Activated naive CD4-positive, alpha-beta T cell treated with anti-CD3 and anti-CD28 coated beads, Interleukin-2, amount 50 U/mL, for 24 hours (primary cell): ENCODE measurements at regions not wholly inside any gene's neighbourhood (a gene's known extent, or its start where the extent isn't known, plus 50 kb on each side); places are given as distances from the start of the nearest gene placed in this dataset.

ENCODE experiments used
- H3K27ac Mint-ChIP-seq: one replicate; pipeline ENCODE4 v1.8.0; 2021; ENCODE audit warnings: mild to moderate bottlenecking, mixed read lengths
- H3K27me3 Mint-ChIP-seq: one replicate; pipeline ENCODE4 v1.8.0; 2021; ENCODE audit warnings: mixed read lengths
- H3K36me3 Mint-ChIP-seq: one replicate; pipeline ENCODE4 v1.8.0; 2021; ENCODE audit warnings: mixed read lengths
- H3K4me1 Mint-ChIP-seq: one replicate; pipeline ENCODE4 v1.8.0; 2021; ENCODE audit warnings: mixed read lengths
- H3K4me3 Mint-ChIP-seq: one replicate; pipeline ENCODE4 v1.8.0; 2021; ENCODE audit warnings: mild to moderate bottlenecking, mixed read lengths
- H3K9me3 Mint-ChIP-seq: one replicate; pipeline ENCODE4 v1.8.0; 2021; ENCODE audit warnings: mixed read lengths

DNA sequence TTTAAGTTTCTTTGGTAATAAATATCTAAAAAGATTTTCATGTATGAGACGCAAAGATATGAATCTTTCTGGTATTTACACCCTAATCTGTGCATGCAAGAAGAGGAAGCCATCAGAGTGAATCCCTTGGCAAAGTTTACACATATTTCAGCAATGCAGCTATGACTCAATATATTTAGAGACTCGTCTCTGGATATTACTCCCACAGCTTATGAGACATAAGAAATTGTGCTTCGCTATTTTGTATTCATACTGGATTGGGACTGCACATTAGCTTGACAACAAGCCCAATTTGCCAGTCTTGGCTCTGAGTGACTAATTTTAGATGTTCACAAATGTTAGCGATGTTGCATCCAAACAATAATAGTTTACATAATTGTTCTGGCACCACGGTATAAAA lies 532.0 kb downstream of the CDH11 start:
- H3K27ac Mint-ChIP-seq = no peak overlapping the region
- no peaks in the 10 kb centered on the region for H3K27me3 Mint-ChIP-seq
- no peaks in the 10 kb centered on the region for H3K36me3 Mint-ChIP-seq
- no peak overlapping the region for H3K4me3 Mint-ChIP-seq
- no peaks in the 10 kb centered on the region for H3K4me1 Mint-ChIP-seq
- H3K9me3 Mint-ChIP-seq = peaks cover 9% of the 10 kb centered on the region

DNA sequence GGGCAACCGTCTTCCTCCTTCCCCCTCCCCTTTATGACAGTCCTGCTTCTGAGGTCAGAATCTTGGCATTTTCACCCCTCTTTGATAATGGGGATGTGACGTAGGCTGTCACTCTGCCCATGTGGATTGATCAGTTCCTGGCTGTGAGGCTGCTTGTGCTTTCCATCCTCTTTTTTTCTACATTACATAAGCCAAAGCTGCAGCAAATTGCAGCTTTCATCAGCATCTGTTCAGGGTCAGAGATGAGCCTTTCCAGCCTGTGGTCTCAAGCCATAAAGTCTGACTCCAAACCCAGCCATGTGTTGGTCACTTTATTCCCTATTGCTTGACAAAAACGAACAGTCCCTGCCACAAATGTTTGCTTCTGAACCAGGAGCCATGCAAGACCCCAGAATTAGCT lies 535.1 kb downstream of the CDH11 start:
- Mint-ChIP-seq H3K4me1 (no peaks in the 10 kb centered on the region), H3K9me3 (peaks cover 9% of the 10 kb centered on the region), H3K27ac (no peak overlapping the region), H3K4me3 (no peak overlapping the region), H3K27me3 (no peaks in the 10 kb centered on the region), H3K36me3 (no peaks in the 10 kb centered on the region)

DNA sequence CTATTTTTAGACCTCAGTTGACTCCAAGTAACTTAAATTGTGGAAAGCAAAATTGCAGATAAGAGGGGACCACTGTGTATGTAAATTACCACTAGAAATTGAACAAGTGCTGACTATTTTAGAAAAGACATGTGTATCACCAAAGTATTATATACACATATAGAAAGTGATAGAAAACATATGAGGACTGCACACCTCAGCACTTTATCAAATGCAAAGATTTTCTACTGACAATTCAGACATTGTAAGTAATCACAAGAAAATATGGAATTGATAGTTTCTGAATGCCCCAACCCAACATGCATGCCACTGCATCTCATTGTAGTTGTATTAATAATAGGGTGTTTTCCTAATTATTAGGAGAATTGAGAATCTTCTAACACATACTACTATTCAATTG lies 536.5 kb downstream of the CDH11 start:
- Mint-ChIP-seq H3K4me3 (no peak overlapping the region), H3K9me3 (peaks cover 13% of the 10 kb centered on the region), H3K27ac (no peak overlapping the region), H3K36me3 (no peaks in the 10 kb centered on the region), H3K4me1 (no peaks in the 10 kb centered on the region), H3K27me3 (no peaks in the 10 kb centered on the region)

DNA sequence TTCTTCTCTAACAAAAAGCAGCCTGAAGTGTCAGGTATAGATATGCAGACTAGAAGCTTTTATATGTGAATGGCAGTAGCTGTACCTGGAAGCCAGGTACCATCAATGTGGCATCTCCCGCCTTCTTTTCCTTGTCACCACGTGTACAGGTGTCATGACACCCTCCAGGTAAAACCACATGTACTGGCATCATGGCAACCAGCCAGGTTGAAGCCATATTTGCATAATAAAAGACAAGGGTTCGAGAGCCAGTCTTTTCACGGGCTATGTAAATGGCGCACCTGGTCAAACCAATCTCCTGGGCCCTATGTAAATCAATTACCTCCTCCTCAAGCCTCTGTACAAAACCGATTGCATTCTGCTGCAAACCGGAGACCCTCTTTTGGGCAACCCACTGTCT lies 541.3 kb downstream of the CDH11 start:
- Mint-ChIP-seq H3K9me3 (peaks cover 5% of the 10 kb centered on the region), H3K27ac (no peak overlapping the region), H3K4me3 (no peak overlapping the region), H3K27me3 (no peaks in the 10 kb centered on the region), H3K36me3 (no peaks in the 10 kb centered on the region), H3K4me1 (no peaks in the 10 kb centered on the region)

GRCh38 chr16:64579712-64580111 lies 542.2 kb downstream of the CDH11 start:
- Mint-ChIP-seq H3K4me1 (no peaks in the 10 kb centered on the region), H3K9me3 (peaks cover 5% of the 10 kb centered on the region), H3K27me3 (no peaks in the 10 kb centered on the region)

GRCh38 chr16:64545768-64546167 lies 576.1 kb downstream of the CDH11 start:
- peaks cover 15% of the 10 kb centered on the region for H3K9me3 Mint-ChIP-seq
- H3K27me3 Mint-ChIP-seq = no peaks in the 10 kb centered on the region
- no peak overlapping the region for H3K27ac Mint-ChIP-seq
- no peaks in the 10 kb centered on the region for H3K36me3 Mint-ChIP-seq
- H3K4me3 Mint-ChIP-seq = no peak overlapping the region
- H3K4me1 Mint-ChIP-seq = no peaks in the 10 kb centered on the region

More at GRCh38 chr16:64579712-64580111, 542.2 kb downstream of the CDH11 start:
- Mint-ChIP-seq H3K4me3 (no peak overlapping the region), H3K27ac (no peak overlapping the region), H3K36me3 (no peaks in the 10 kb centered on the region)

GRCh38 chr16:64544859-64545258 lies 577.0 kb downstream of the CDH11 start:
- no peaks in the 10 kb centered on the region for H3K27me3 Mint-ChIP-seq

DNA sequence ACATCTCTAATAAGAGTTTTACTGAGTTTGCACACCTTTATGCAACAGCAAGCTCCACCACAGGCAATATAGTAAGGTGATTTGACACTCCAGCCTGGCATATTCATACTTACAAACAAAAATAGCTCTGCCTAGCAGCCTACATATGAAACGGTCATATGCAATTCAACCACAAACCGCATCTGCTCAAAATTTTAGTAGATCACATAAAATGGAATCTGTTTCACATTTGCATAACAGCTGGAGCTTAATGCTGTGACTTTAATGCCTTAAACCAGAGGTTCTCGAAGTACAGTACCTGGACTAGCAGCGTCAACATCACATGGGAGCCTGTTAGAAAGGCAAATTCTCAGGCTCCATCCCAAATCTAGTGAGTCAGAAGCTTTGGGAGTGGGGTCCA lies 578.4 kb downstream of the CDH11 start:
- Mint-ChIP-seq H3K27ac (no peak overlapping the region), H3K4me1 (no peaks in the 10 kb centered on the region), H3K9me3 (peaks cover 16% of the 10 kb centered on the region), H3K36me3 (no peaks in the 10 kb centered on the region), H3K4me3 (no peak overlapping the region), H3K27me3 (no peaks in the 10 kb centered on the region)

More at GRCh38 chr16:64544859-64545258, 577.0 kb downstream of the CDH11 start:
- no peak overlapping the region for H3K27ac Mint-ChIP-seq
- H3K4me1 Mint-ChIP-seq = no peaks in the 10 kb centered on the region
- no peaks in the 10 kb centered on the region for H3K36me3 Mint-ChIP-seq
- peaks cover 15% of the 10 kb centered on the region for H3K9me3 Mint-ChIP-seq
- H3K4me3 Mint-ChIP-seq = no peak overlapping the region

- Mint-ChIP-seq H3K4me3 (no peak overlapping the region), H3K27ac (no peak overlapping the region), H3K36me3 (no peaks in the 10 kb centered on the region), H3K27me3 (no peaks in the 10 kb centered on the region), H3K4me1 (no peaks in the 10 kb centered on the region), H3K9me3 (peaks cover 16% of the 10 kb centered on the region)
Observed at GRCh38 chr16:64543031-64543430, 578.8 kb downstream of the CDH11 start.

DNA sequence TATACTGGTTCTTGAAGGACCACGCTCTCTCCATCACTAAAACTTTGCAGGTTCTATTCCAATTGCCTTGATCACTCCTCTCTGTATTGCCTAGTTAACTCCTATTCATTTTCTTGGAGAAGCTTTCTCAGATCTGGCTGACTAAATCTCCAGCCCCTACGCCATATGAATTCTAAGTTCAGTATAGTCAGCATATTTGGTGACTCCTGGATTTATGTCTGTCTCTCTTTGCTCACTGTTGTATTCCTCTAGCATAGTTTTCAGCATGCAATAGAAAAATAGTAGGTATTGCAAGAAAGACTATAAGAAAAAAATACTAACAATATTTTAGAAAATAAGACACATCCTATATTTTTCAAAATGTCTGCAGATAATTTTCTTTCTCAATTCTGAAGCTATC lies 579.7 kb downstream of the CDH11 start:
- no peaks in the 10 kb centered on the region for H3K4me1 Mint-ChIP-seq
- no peak overlapping the region for H3K27ac Mint-ChIP-seq
- H3K9me3 Mint-ChIP-seq = peaks cover 7% of the 10 kb centered on the region
- no peaks in the 10 kb centered on the region for H3K36me3 Mint-ChIP-seq
- no peak overlapping the region for H3K4me3 Mint-ChIP-seq
- H3K27me3 Mint-ChIP-seq = no peaks in the 10 kb centered on the region

DNA sequence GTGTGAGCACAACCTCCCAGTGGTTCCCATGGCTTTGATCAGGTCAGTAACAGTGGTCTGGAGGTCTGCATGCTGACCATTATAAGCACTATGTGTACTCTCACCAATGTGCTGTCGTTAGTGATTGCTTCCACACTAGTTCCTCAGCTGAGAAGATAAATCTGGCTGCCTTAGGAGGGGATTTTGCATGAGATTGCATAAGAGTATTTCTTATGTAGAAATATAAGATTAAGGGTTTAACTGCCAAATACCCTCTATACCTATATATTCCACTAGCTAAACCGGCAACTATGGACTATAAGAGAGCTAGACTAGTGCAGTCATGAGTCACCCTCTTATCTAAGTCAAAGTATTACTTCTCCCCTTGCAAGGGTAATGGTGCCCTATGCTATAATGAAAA lies 580.2 kb downstream of the CDH11 start:
- Mint-ChIP-seq H3K4me1 (no peaks in the 10 kb centered on the region), H3K36me3 (no peaks in the 10 kb centered on the region), H3K9me3 (peaks cover 5% of the 10 kb centered on the region), H3K4me3 (no peak overlapping the region), H3K27me3 (no peaks in the 10 kb centered on the region), H3K27ac (no peak overlapping the region)

GRCh38 chr16:64540434-64540833 lies 581.4 kb downstream of the CDH11 start:
- no peaks in the 10 kb centered on the region for H3K4me1 Mint-ChIP-seq
- no peak overlapping the region for H3K27ac Mint-ChIP-seq
- H3K9me3 Mint-ChIP-seq = peaks cover 5% of the 10 kb centered on the region
- H3K36me3 Mint-ChIP-seq = no peaks in the 10 kb centered on the region
- no peak overlapping the region for H3K4me3 Mint-ChIP-seq
- no peaks in the 10 kb centered on the region for H3K27me3 Mint-ChIP-seq

GRCh38 chr16:64539811-64540371 lies 582.0 kb downstream of the CDH11 start:
- H3K36me3 Mint-ChIP-seq = no peaks in the 10 kb centered on the region
- H3K9me3 Mint-ChIP-seq = peaks cover 5% of the 10 kb centered on the region
- H3K4me3 Mint-ChIP-seq = no peak overlapping the region
- no peaks in the 10 kb centered on the region for H3K27me3 Mint-ChIP-seq
- no peaks in the 10 kb centered on the region for H3K4me1 Mint-ChIP-seq
- H3K27ac Mint-ChIP-seq = no peak overlapping the region

GRCh38 chr16:64534180-64534780 lies 587.6 kb downstream of the CDH11 start:
- no peaks in the 10 kb centered on the region for H3K27me3 Mint-ChIP-seq
- H3K36me3 Mint-ChIP-seq = no peaks in the 10 kb centered on the region
- no peak overlapping the region for H3K27ac Mint-ChIP-seq
- no peak overlapping the region for H3K4me3 Mint-ChIP-seq
- H3K9me3 Mint-ChIP-seq = peaks cover 5% of the 10 kb centered on the region
- no peaks in the 10 kb centered on the region for H3K4me1 Mint-ChIP-seq

GRCh38 chr16:64532691-64533090 lies 589.2 kb downstream of the CDH11 start:
- Mint-ChIP-seq H3K4me3 (no peak overlapping the region), H3K27ac (no peak overlapping the region), H3K36me3 (no peaks in the 10 kb centered on the region), H3K9me3 (no peaks in the 10 kb centered on the region), H3K4me1 (no peaks in the 10 kb centered on the region), H3K27me3 (no peaks in the 10 kb centered on the region)

DNA sequence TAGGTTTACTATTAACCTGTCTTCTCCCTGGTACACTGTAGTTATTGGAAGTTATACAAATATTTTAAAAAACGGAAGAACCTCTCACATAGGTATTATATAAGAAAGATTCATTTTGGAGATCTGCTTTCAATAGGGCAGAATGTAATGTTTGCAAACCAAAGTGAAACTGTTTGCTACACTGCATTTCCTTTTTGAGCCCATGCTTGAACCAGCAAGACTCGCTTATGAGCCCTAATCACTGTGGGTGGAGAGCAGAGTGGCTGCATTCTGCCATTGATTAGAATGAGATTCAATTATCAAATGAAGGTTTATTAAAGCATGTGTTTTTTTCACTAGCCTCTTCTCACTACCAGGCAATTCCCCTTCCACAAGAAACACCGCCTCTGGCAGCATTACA lies 589.7 kb downstream of the CDH11 start:
- Mint-ChIP-seq H3K27me3 (no peaks in the 10 kb centered on the region), H3K36me3 (no peaks in the 10 kb centered on the region), H3K27ac (no peak overlapping the region), H3K4me3 (no peak overlapping the region), H3K4me1 (no peaks in the 10 kb centered on the region), H3K9me3 (no peaks in the 10 kb centered on the region)

GRCh38 chr16:64531401-64531800 lies 590.5 kb downstream of the CDH11 start:
- no peaks in the 10 kb centered on the region for H3K27me3 Mint-ChIP-seq
- H3K27ac Mint-ChIP-seq = no peak overlapping the region
- H3K4me1 Mint-ChIP-seq = no peaks in the 10 kb centered on the region
- H3K9me3 Mint-ChIP-seq = no peaks in the 10 kb centered on the region
- H3K4me3 Mint-ChIP-seq = no peak overlapping the region
- no peaks in the 10 kb centered on the region for H3K36me3 Mint-ChIP-seq
